ENCODE measurements at regions not wholly inside any gene's neighbourhood (a gene's known extent, or its start where the extent isn't known, plus 50 kb on each side); places are given as distances from the start of the nearest gene placed in this dataset.

DNA sequence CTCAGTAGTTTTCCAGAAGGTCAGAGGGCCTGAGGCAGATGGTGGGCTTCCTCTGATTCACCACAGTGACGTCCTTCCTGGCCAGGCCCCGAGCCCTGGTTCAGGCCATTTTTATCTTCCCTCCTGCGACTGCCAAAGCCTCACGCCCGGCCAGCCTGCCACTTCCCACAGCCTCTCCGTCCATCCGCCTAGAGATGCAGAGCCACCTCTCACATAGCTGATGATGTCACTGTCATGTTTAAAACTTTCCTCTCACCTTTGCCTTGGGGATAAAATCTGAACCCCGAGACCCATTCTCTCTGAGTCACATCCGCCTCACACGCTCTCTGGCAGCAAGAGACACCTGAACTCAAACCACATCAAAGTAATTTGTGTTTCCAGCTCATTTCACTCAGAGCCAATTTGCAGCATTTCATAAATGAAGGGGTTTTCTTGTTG is 175.3 kb downstream of the QDPR start:
- no peak for DNase-seq (ENCODE audit: low spot score)
- Histone ChIP-seq H3K4me1 (no peaks in the 10 kb centered on the region), H3K9me3 (ENCODE audit: low read depth) (no peaks in the 10 kb centered on the region), H3F3A (ENCODE audit: low read depth) (no peaks in the 10 kb centered on the region), H3K79me2 (ENCODE audit: low read depth) (no peaks in the 10 kb centered on the region), H3K4me3 (no peak overlapping the region), H3K4me2 (no peak overlapping the region), H2AFZ (replicated peaks) (no peak overlapping the region), H3K27ac (no peak overlapping the region), H4K20me1 (ENCODE audit: low read depth) (no peaks in the 10 kb centered on the region), H3K36me3 (no peaks in the 10 kb centered on the region), H3K27me3 (no peaks in the 10 kb centered on the region), H3K9ac (no peak overlapping the region)
- peaks cover 2% of the 10 kb centered on the region for H3K4me1 Mint-ChIP-seq
- H3K27me3 Mint-ChIP-seq (ENCODE audit: insufficient read depth, low read depth) = peaks cover 4% of the 10 kb centered on the region
- H3K4me3 Mint-ChIP-seq = no peak overlapping the region
- H3K9me3 Mint-ChIP-seq = no peaks in the 10 kb centered on the region
- TF ChIP-seq, protein P1, sequence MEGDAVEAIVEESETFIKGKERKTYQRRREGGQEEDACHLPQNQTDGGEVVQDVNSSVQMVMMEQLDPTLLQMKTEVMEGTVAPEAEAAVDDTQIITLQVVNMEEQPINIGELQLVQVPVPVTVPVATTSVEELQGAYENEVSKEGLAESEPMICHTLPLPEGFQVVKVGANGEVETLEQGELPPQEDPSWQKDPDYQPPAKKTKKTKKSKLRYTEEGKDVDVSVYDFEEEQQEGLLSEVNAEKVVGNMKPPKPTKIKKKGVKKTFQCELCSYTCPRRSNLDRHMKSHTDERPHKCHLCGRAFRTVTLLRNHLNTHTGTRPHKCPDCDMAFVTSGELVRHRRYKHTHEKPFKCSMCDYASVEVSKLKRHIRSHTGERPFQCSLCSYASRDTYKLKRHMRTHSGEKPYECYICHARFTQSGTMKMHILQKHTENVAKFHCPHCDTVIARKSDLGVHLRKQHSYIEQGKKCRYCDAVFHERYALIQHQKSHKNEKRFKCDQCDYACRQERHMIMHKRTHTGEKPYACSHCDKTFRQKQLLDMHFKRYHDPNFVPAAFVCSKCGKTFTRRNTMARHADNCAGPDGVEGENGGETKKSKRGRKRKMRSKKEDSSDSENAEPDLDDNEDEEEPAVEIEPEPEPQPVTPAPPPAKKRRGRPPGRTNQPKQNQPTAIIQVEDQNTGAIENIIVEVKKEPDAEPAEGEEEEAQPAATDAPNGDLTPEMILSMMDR (IDR thresholded peaks at IDR 0.05) = no peak
- no peak for TF ChIP-seq EZH2 (IDR thresholded peaks at IDR 0.05)
- no peaks in the 10 kb centered on the region for H3K36me3 Mint-ChIP-seq
- no peak overlapping the region for H3K27ac Mint-ChIP-seq

DNA sequence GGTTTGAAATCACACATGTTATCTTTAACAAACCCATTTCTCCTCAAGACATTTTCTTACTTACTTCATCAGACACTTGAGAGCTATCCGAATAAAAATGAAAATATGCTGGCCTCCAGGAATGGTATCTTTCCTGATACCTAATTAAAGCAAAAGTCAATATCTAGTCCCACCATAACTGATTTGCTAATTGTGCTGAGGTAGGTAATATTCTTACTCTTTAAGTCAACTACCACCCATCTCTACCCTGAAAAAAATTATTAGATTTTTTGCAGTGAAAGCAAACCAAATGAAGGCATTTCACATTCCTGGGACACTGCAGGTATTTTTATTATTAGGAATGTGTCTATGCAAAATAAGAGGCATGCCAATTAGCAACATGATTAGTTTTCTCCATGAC is 175.8 kb downstream of the QDPR start:
- no peak overlapping the region for H3K9ac ChIP-seq
- H3K27ac Mint-ChIP-seq = no peak overlapping the region
- no peaks in the 10 kb centered on the region for H3K27me3 ChIP-seq
- no peaks in the 10 kb centered on the region for H4K20me1 ChIP-seq (ENCODE audit: low read depth)
- no peak for DNase-seq (ENCODE audit: low spot score)
- H3K4me1 Mint-ChIP-seq = peaks cover 2% of the 10 kb centered on the region
- TF ChIP-seq EZH2phosphoT487 (IDR thresholded peaks at IDR 0.05) (no peak), EZH2 (IDR thresholded peaks at IDR 0.05) (no peak)
- TF ChIP-seq, protein P1 (IDR thresholded peaks at IDR 0.05) = no peak
- H3K4me3 Mint-ChIP-seq = no peak overlapping the region
- no peak overlapping the region for H3K4me2 ChIP-seq
- no peaks in the 10 kb centered on the region for H3K9me3 Mint-ChIP-seq
- H2AFZ ChIP-seq (replicated peaks) = no peak overlapping the region
- no peak overlapping the region for H3K27ac ChIP-seq
- no peaks in the 10 kb centered on the region for H3K36me3 Mint-ChIP-seq
- H3F3A ChIP-seq (ENCODE audit: low read depth) = no peaks in the 10 kb centered on the region
- no peaks in the 10 kb centered on the region for H3K36me3 ChIP-seq
- H3K79me2 ChIP-seq (ENCODE audit: low read depth) = no peaks in the 10 kb centered on the region
- peaks cover 4% of the 10 kb centered on the region for H3K27me3 Mint-ChIP-seq (ENCODE audit: insufficient read depth, low read depth)
- H3K4me1 ChIP-seq = no peaks in the 10 kb centered on the region
- no peaks in the 10 kb centered on the region for H3K9me3 ChIP-seq (ENCODE audit: low read depth)
- no peak overlapping the region for H3K4me3 ChIP-seq

DNA sequence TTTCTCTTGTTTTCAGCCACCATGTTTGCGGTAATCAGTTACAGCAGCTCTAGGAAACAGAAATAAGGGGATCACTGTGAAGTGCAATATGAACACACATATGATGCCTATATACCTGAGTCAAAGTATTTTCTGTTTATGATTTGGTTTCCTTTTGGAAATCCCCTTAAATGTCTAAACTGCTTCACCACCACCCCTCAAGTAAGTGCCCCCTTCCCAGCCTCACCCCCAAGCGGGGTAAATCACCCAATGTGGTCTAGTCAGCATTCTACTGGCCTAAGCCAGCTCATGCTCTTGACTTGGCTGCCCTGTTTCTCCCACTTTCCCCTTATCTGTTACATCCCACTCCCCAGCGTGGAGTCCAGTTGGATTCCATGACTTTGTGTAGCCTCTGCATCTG is 176.5 kb downstream of the QDPR start:
- H2AFZ ChIP-seq (replicated peaks) = no peak overlapping the region
- no peak overlapping the region for H3K4me3 ChIP-seq
- Mint-ChIP-seq H3K4me3 (no peak overlapping the region), H3K36me3 (no peaks in the 10 kb centered on the region), H3K9me3 (no peaks in the 10 kb centered on the region), H3K27ac (no peak overlapping the region), H3K27me3 (ENCODE audit: insufficient read depth, low read depth) (peaks cover 5% of the 10 kb centered on the region), H3K4me1 (peaks cover 2% of the 10 kb centered on the region)
- no peaks in the 10 kb centered on the region for H3K79me2 ChIP-seq (ENCODE audit: low read depth)
- H3K4me1 ChIP-seq = no peaks in the 10 kb centered on the region
- no peak for DNase-seq (ENCODE audit: low spot score)
- H3K4me2 ChIP-seq = no peak overlapping the region
- no peak for TF ChIP-seq EZH2phosphoT487 (IDR thresholded peaks at IDR 0.05)
- TF ChIP-seq EZH2 (IDR thresholded peaks at IDR 0.05) = no peak
- TF ChIP-seq, protein P1 (IDR thresholded peaks at IDR 0.05) = no peak
- no peaks in the 10 kb centered on the region for H4K20me1 ChIP-seq (ENCODE audit: low read depth)
- H3K9me3 ChIP-seq (ENCODE audit: low read depth) = no peaks in the 10 kb centered on the region
- no peak overlapping the region for H3K27ac ChIP-seq
- H3F3A ChIP-seq (ENCODE audit: low read depth) = no peaks in the 10 kb centered on the region
- H3K9ac ChIP-seq = no peak overlapping the region
- no peaks in the 10 kb centered on the region for H3K27me3 ChIP-seq
- no peaks in the 10 kb centered on the region for H3K36me3 ChIP-seq

DNA sequence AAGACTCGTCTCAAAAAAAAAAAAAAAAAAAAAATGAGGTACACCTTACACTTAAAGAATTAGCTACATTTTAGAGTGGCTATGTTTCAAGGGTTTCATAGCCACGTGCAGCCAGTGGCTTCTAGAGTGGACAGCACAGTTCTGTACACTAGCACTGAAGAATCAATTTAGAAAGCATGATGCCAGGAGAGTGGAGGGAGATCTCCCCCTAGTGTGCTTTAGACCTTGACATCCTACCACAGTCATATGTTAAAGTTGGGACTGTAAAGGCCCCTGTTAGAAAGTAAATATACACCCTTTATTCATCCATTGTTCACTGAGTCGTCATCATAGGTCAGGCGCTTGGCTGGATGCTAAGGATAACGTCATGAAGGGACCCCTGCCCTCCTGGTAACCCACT is 179.4 kb downstream of the QDPR start:
- Mint-ChIP-seq H3K27ac (no peak overlapping the region), H3K4me3 (no peak overlapping the region), H3K36me3 (no peaks in the 10 kb centered on the region), H3K9me3 (no peaks in the 10 kb centered on the region), H3K27me3 (ENCODE audit: insufficient read depth, low read depth) (peaks cover 7% of the 10 kb centered on the region), H3K4me1 (peaks cover 4% of the 10 kb centered on the region)
- Histone ChIP-seq H3K79me2 (ENCODE audit: low read depth) (no peaks in the 10 kb centered on the region), H3K36me3 (no peaks in the 10 kb centered on the region), H3F3A (ENCODE audit: low read depth) (no peaks in the 10 kb centered on the region), H2AFZ (replicated peaks) (no peak overlapping the region), H3K4me1 (no peaks in the 10 kb centered on the region), H3K4me2 (no peak overlapping the region), H4K20me1 (ENCODE audit: low read depth) (no peaks in the 10 kb centered on the region), H3K9ac (no peak overlapping the region), H3K4me3 (no peak overlapping the region), H3K27ac (no peak overlapping the region), H3K27me3 (no peaks in the 10 kb centered on the region), H3K9me3 (ENCODE audit: low read depth) (no peaks in the 10 kb centered on the region)
- TF ChIP-seq EZH2phosphoT487 (IDR thresholded peaks at IDR 0.05) (no peak), EZH2 (IDR thresholded peaks at IDR 0.05) (no peak)
- TF ChIP-seq, protein P1 (IDR thresholded peaks at IDR 0.05) = no peak
- no peak for DNase-seq (ENCODE audit: low spot score)

Measured in neural progenitor cell (in vitro differentiated cells).